Heart left ventricle (tissue), 13 donors: ENCODE measurements at regions not wholly inside any gene's neighbourhood (a gene's known extent, or its start where the extent isn't known, plus 50 kb on each side); places are given as distances from the start of the nearest gene placed in this dataset.

Experiments
- POLR2A ChIP-seq, 2 donors: fragments of 450-650 bp; IDR thresholded peaks; one replicate each; pipeline ENCODE4 v1.6.1; 2017; ENCODE audit warnings: antibody characterized with exemption in 2 of 2, mild to moderate bottlenecking in 2 of 2, moderate library complexity in 2 of 2
- TF ChIP-seq, protein P1 (sequence below), 12 donors: fragments of 200-600 bp; sonication (generic) in 4 of 12; IDR thresholded peaks; one replicate each; pipeline versions ENCODE4 v1.5.0 to v1.8.0; 2018 to 2022; ENCODE audit warnings: antibody characterized with exemption in 12 of 12, mild to moderate bottlenecking in 5 of 12
- donor health status: ischemic (EF 13 %, LVEDD 7.1; RV severe dilation, severe dysfunction).
- donor health status: DM: no; HTN: yes; CAD: no.
- donor health status: DM: no; HTN: no; CAD: no.
- donor health status: ischemic (EF 25% LVEDD 6.9; RV normal size, moderate dysfunction).
- donor health status: ischemic (EF 25% LVEDD 5.7; RV mildly dilated, moderate dysfunction).
- donor health status: ischemic (EF 35%, LVEDD 5.7; RV mildly dilated, moderate dysfunction).
- donor health status: nonischemic (EF 11% LVEDD 7.7; RV severe dilation, severe dysfunction).
- donor health status: DM: yes; HTN: yes; CAD: no.
- donor health status: PGD.
- donor health status: ischemic (EF 29% LVEDD 5.4; RV normal size, mild dysfunction).
- donor health status: nonischemic (EF 23%, LVEDD 6.1; RV moderate dilation, normal function).

DNA sequence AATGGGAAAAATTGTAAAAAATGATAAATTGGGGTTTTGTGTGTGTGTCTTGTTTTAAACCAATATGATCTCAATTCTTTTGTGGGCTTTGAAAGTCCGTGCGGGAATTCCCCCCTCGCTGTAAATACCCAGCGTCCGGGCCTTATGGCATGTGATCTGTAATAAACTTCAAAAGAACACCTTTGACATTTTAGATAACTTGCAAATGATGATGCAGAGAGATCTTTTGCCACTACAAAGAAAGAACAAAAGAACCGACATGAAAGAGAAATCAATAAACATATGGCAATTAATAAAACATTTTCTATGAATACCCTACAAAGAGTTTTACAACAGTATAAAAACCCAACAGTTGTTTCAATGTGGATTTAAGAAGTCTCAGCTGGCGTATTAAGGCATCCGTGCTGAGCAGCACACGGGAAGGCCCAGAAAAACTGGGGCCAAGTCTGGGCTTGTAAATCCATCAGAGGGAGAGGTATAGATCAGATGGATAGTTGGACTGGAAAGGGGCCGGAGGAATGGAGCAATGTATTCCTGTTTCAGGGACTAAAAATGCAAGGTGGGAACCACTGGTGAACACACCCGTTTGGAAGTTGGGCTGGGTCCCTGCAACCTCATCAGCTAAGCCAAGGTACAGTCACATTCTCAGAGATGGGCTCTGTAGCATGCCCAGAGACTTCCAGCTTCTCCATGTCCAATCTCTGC is 115.2 kb downstream of the IRX5 start:
- TF ChIP-seq, protein P1, sequence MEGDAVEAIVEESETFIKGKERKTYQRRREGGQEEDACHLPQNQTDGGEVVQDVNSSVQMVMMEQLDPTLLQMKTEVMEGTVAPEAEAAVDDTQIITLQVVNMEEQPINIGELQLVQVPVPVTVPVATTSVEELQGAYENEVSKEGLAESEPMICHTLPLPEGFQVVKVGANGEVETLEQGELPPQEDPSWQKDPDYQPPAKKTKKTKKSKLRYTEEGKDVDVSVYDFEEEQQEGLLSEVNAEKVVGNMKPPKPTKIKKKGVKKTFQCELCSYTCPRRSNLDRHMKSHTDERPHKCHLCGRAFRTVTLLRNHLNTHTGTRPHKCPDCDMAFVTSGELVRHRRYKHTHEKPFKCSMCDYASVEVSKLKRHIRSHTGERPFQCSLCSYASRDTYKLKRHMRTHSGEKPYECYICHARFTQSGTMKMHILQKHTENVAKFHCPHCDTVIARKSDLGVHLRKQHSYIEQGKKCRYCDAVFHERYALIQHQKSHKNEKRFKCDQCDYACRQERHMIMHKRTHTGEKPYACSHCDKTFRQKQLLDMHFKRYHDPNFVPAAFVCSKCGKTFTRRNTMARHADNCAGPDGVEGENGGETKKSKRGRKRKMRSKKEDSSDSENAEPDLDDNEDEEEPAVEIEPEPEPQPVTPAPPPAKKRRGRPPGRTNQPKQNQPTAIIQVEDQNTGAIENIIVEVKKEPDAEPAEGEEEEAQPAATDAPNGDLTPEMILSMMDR (IDR thresholded peaks at IDR 0.05), result no peak
- no peak for TF ChIP-seq POLR2A (IDR thresholded peaks at IDR 0.05)
